Neuronal stem cell (in vitro differentiated cells): ENCODE measurements at regions not wholly inside any gene's neighbourhood (a gene's known extent, or its start where the extent isn't known, plus 50 kb on each side); places are given as distances from the start of the nearest gene placed in this dataset.

Experiments used
- DNase-seq: peaks from one replicate; pipeline ENCODE4 v3.0.0-alpha.2; 2013; ENCODE audit warnings: low spot score
- H2AFZ ChIP-seq: one replicate; pipeline ENCODE4 v1.6.1; 2013; ENCODE audit warnings: mild to moderate bottlenecking, low read length, inconsistent platforms
- H2AK5ac ChIP-seq: 2 replicates; pipeline ENCODE4 v1.6.1; 2013; ENCODE audit warnings: low read depth, mild to moderate bottlenecking, inconsistent platforms, low read length, moderate library complexity, mixed read lengths
- H2BK120ac ChIP-seq: 2 replicates; pipeline ENCODE4 v1.6.1; 2013; ENCODE audit warnings: low read depth, mild to moderate bottlenecking, inconsistent platforms, low read length, moderate library complexity, mixed read lengths
- H2BK12ac ChIP-seq: one replicate; pipeline ENCODE4 v1.6.1; 2013; ENCODE audit warnings: low read length, inconsistent platforms
- H2BK15ac ChIP-seq: 2 replicates; pipeline ENCODE4 v1.6.1; 2013; ENCODE audit warnings: mild to moderate bottlenecking, low read length, inconsistent platforms, mixed read lengths
- H2BK5ac ChIP-seq: one replicate; pipeline ENCODE4 v1.6.1; 2013; ENCODE audit warnings: inconsistent platforms, mild to moderate bottlenecking, low read length, moderate library complexity
- H3K14ac ChIP-seq: one replicate; pipeline ENCODE4 v1.6.1; 2013; ENCODE audit warnings: low read length, inconsistent platforms
- H3K18ac ChIP-seq: 2 replicates; pipeline ENCODE4 v1.6.1; 2013; ENCODE audit warnings: low read length, inconsistent platforms
- H3K23ac ChIP-seq: 2 replicates; pipeline ENCODE4 v1.6.1; 2013; ENCODE audit warnings: low read depth, mild to moderate bottlenecking, mixed read lengths, low read length, inconsistent platforms; ENCODE audit not compliant: poor library complexity
- H3K27ac ChIP-seq: replicated peaks from 3 replicates; pipeline ENCODE4 v1.5.1; 2013; ENCODE audit warnings: low read length, inconsistent platforms
- H3K27me3 ChIP-seq, 3 experiments: 2 replicates each; pipeline ENCODE4 v1.6.1; 2013; ENCODE audit warnings: low read length in 3 of 3, mild to moderate bottlenecking in 2 of 3, inconsistent platforms in 1 of 3, low read depth in 1 of 3, mixed read lengths in 1 of 3, moderate library complexity in 1 of 3; ENCODE audit not compliant: control insufficient read depth in 3 of 3, insufficient read depth in 3 of 3
- H3K36me3 ChIP-seq, 2 donors: replicated peaks in 1 of 2; 2 replicates each; pipeline ENCODE4 v1.6.1; 2013; ENCODE audit warnings: low read length in 2 of 2; ENCODE audit not compliant: control insufficient read depth in 2 of 2, insufficient read depth in 2 of 2
- H3K4ac ChIP-seq: 2 replicates; pipeline ENCODE4 v1.6.1; 2013; ENCODE audit warnings: inconsistent platforms, mild to moderate bottlenecking, low read length, moderate library complexity
- H3K4me1 ChIP-seq, 2 donors: 1 replicate in 1 of 2; 2 replicates in 1 of 2; pipeline ENCODE4 v1.6.1; 2013; ENCODE audit warnings: low read length in 2 of 2, low read depth in 1 of 2; ENCODE audit not compliant: control insufficient read depth in 2 of 2, insufficient read depth in 1 of 2
- H3K4me2 ChIP-seq: one replicate; pipeline ENCODE4 v1.6.1; 2013; ENCODE audit warnings: mild to moderate bottlenecking, low read length, inconsistent platforms; ENCODE audit not compliant: insufficient read depth, poor library complexity, severe bottlenecking
- H3K4me3 ChIP-seq, 2 donors: 2 replicates each; pipeline ENCODE4 v1.5.1; 2013; ENCODE audit warnings: low read length in 2 of 2, mild to moderate bottlenecking in 2 of 2, inconsistent platforms in 1 of 2, moderate library complexity in 1 of 2
- H3K79me1 ChIP-seq: one replicate; pipeline ENCODE4 v1.6.1; 2013; ENCODE audit warnings: low read depth, mild to moderate bottlenecking, inconsistent platforms, low read length, moderate library complexity
- H3K9ac ChIP-seq: one replicate; pipeline ENCODE4 v1.6.1; 2013; ENCODE audit warnings: mild to moderate bottlenecking, low read depth, low read length, inconsistent platforms; ENCODE audit not compliant: poor library complexity
- H3K9me3 ChIP-seq, 2 donors: replicated peaks in 1 of 2; 2 replicates each; pipeline versions ENCODE3 to v1.6.1; 2013; ENCODE audit warnings: low read length in 2 of 2, mild to moderate bottlenecking in 2 of 2, inconsistent platforms in 1 of 2, low read depth in 1 of 2, mixed read lengths in 1 of 2, moderate library complexity in 1 of 2; ENCODE audit not compliant: control insufficient read depth in 2 of 2, insufficient read depth in 1 of 2
- H4K8ac ChIP-seq: one replicate; pipeline ENCODE4 v1.6.1; 2013; ENCODE audit warnings: low read depth, mild to moderate bottlenecking, inconsistent platforms, low read length, moderate library complexity
- H4K91ac ChIP-seq: one replicate; pipeline ENCODE4 v1.6.1; 2013; ENCODE audit warnings: low read length, low read depth, mild to moderate bottlenecking, inconsistent platforms; ENCODE audit not compliant: poor library complexity
- WGBS, 2 donors: extraction: QIAGEN DNeasy Blood & Tissue Kit; methylation state at CpG; one replicate each; pipeline ENCODE4 v1.1.7; 2013; ENCODE audit warnings: missing lambda C conversion rate in 2 of 2, mixed read lengths in 1 of 2; ENCODE audit not compliant: insufficient read length in 2 of 2, insufficient replicate concordance in 1 of 2; ENCODE audit errors: extremely low coverage in 2 of 2; 5-methylcytosine and 5-hydroxymethylcytosine counted together

DNA sequence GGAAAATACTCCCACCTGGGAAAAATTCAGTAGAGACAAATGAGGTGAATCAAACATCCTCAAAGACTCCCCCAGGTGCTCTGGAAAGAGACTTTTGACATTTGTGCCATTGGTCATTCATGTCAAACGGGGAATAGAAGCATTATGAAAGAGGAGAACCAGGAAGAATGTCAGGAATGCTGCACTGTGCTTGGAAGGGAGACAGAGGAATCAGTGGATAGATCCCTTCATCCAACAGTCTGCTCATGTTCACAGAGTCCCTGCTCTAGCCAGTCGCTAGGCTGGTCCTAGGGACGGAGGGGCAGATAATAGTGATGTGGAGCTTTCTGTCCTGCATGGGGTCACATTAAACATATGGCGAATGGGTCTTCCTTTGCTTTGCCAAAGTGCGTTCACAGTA, 384.4 kb downstream of the FGF9 start:
- Histone ChIP-seq H3K14ac (no peak overlapping the region), H3K4me1 (peaks cover 0 to 4% of the 10 kb centered on the region in 2 donors), H4K91ac (no peak overlapping the region), H3K4me2 (no peak overlapping the region), H3K27me3 (no peaks in the 10 kb centered on the region), H3K18ac (no peak overlapping the region), H4K8ac (no peak overlapping the region), H3K36me3 (no peaks in the 10 kb centered on the region), H3K23ac (no peak overlapping the region), H2BK12ac (no peak overlapping the region), H3K9me3 (no peaks in the 10 kb centered on the region), H3K79me1 (no peaks in the 10 kb centered on the region), H2BK120ac (no peak overlapping the region), H3K9ac (no peak overlapping the region), H2BK15ac (no peak overlapping the region), H2BK5ac (no peak overlapping the region), H2AK5ac (no peak overlapping the region), H3K4me3 (no peak overlapping the region), H2AFZ (no peak overlapping the region), H3K4ac (no peak overlapping the region), H3K27ac (no peak overlapping the region)
- no peak for DNase-seq
- WGBS, 2 donors, result no CpG with 5 or more reads among the region's 5 CpGs

DNA sequence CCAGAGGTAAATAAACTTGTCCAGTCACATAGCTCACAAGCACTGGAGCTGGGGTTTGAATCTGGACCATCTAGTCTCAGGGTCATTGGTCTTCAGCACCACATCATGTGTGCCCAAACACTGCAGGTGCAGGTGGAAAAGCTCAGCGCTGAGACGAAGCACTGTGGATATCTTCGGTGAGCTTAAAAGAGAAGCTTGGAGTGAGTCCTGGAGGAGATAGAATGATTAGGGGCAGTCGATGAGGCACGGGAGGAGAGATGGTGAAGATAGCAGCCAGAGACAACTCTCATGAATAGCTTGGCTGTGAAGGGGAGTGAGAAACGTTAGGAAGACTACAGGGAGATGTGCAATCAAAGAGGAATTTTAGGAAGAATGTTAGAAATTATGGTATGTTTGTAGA, 389.3 kb downstream of the FGF9 start:
- no peak overlapping the region for H3K23ac ChIP-seq
- no peak overlapping the region for H2AFZ ChIP-seq
- H3K27ac ChIP-seq, result no peak overlapping the region
- WGBS, 2 donors, result 100% methylated on average over 1 of the region's 6 CpGs; no CpG with 5 or more reads in 1 of the 2 donors
- no peak for DNase-seq
- H2AK5ac ChIP-seq, result no peak overlapping the region
- H3K4me3 ChIP-seq, result no peak overlapping the region
- H3K4me1 ChIP-seq, result peaks cover 0 to 13% of the 10 kb centered on the region in 2 donors
- no peak overlapping the region for H3K4me2 ChIP-seq
- H3K27me3 ChIP-seq, result no peaks in the 10 kb centered on the region
- no peak overlapping the region for H3K9ac ChIP-seq
- no peak overlapping the region for H2BK5ac ChIP-seq
- no peak overlapping the region for H2BK12ac ChIP-seq
- H4K8ac ChIP-seq, result no peak overlapping the region
- H3K79me1 ChIP-seq, result no peaks in the 10 kb centered on the region
- H3K14ac ChIP-seq, result no peak overlapping the region
- H4K91ac ChIP-seq, result no peak overlapping the region
- no peak overlapping the region for H2BK120ac ChIP-seq
- peaks cover 0 to 2% of the 10 kb centered on the region in 2 donors for H3K9me3 ChIP-seq
- no peak overlapping the region for H3K4ac ChIP-seq
- no peaks in the 10 kb centered on the region for H3K36me3 ChIP-seq
- H3K18ac ChIP-seq, result no peak overlapping the region
- no peak overlapping the region for H2BK15ac ChIP-seq

DNA sequence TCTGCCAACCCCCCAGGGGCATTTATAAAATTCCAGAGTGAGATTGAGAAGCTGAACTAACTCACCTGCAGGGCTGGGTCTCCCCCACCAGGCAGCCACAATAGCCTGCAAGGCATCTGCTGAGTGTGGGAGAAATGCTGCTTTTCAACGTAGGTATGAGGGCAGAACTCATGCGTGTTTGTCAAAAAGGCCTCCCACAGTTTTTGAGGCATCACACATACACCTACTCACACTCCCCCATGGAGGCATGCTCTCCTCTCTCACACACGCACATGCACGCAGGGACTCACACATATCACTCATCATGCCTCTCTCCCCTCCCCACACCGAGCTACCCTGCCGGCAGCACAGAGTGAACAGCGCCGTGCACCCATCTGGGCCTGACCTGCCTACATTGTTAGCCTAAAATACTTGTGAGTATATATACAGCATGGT, 390.5 kb downstream of the FGF9 start:
- no peak overlapping the region for H4K91ac ChIP-seq
- H3K23ac ChIP-seq, result no peak overlapping the region
- H3K4me1 ChIP-seq, result peaks cover 0 to 17% of the 10 kb centered on the region in 2 donors
- no peaks in the 10 kb centered on the region for H3K36me3 ChIP-seq
- no peak overlapping the region for H3K14ac ChIP-seq
- H2AFZ ChIP-seq, result no peak overlapping the region
- H2BK15ac ChIP-seq, result no peak overlapping the region
- no CpG with 5 or more reads among the region's 8 CpGs for WGBS, 2 donors
- no peak overlapping the region for H3K4me2 ChIP-seq
- DNase-seq, result no peak
- no peak overlapping the region for H3K4ac ChIP-seq
- H3K4me3 ChIP-seq, result no peak overlapping the region
- H3K9me3 ChIP-seq, result peaks cover 0 to 2% of the 10 kb centered on the region in 2 donors
- H2BK12ac ChIP-seq, result no peak overlapping the region
- no peak overlapping the region for H2AK5ac ChIP-seq
- no peak overlapping the region for H3K9ac ChIP-seq
- H3K27ac ChIP-seq, result no peak overlapping the region
- no peak overlapping the region for H2BK5ac ChIP-seq
- H4K8ac ChIP-seq, result no peak overlapping the region
- no peak overlapping the region for H3K18ac ChIP-seq
- H3K27me3 ChIP-seq, result no peaks in the 10 kb centered on the region
- H3K79me1 ChIP-seq, result no peaks in the 10 kb centered on the region
- H2BK120ac ChIP-seq, result no peak overlapping the region

DNA sequence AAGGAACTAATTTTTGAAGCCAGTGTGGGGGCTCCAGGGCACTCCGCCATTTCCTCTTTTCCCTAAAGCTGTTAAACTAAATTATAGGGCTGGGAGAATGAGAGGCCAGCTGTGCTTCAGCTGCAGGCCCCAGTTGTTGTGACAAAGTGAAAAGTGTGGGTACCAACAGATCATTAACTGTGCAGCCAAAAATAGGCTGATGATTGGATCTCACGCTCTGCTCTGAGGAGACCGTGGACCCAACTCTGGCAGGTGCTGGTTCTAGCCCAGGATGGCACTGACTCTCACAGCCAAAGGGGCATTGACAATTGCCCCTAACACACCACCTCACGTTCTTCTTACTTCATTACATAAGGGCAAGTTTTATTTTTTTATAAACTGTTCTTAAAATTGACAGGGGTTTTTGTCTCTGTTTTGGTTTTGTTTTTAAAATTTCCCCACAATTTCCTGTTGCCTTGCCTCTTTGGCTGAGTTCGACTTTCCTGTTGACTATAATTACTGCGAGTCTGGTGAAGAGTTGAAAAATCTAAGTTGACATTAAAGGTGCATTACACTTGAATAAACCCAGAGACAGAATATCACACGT, 391.0 kb downstream of the FGF9 start:
- Histone ChIP-seq H3K27ac (no peak overlapping the region), H3K36me3 (no peaks in the 10 kb centered on the region), H4K8ac (no peak overlapping the region), H3K9me3 (peaks cover 0 to 2% of the 10 kb centered on the region in 2 donors), H3K4ac (no peak overlapping the region), H3K4me1 (peaks cover 0 to 17% of the 10 kb centered on the region in 2 donors), H4K91ac (no peak overlapping the region), H3K4me2 (no peak overlapping the region), H3K27me3 (no peaks in the 10 kb centered on the region), H3K4me3 (no peak overlapping the region), H3K23ac (no peak overlapping the region), H2BK12ac (no peak overlapping the region), H2BK15ac (no peak overlapping the region), H3K9ac (no peak overlapping the region), H3K79me1 (no peaks in the 10 kb centered on the region), H2BK5ac (no peak overlapping the region), H2AK5ac (no peak overlapping the region), H2AFZ (no peak overlapping the region), H3K14ac (no peak overlapping the region), H2BK120ac (no peak overlapping the region), H3K18ac (peak overlapping the region; percentile 20)
- no CpG with 5 or more reads among the region's 7 CpGs for WGBS, 2 donors
- no peak for DNase-seq
